PFSK-1 (cell line): ENCODE measurements at regions not wholly inside any gene's neighbourhood (a gene's known extent, or its start where the extent isn't known, plus 50 kb on each side); places are given as distances from the start of the nearest gene placed in this dataset.

Experiments used
- POLR2AphosphoS5 ChIP-seq: IDR thresholded peaks from 2 replicates; pipeline ENCODE4 v1.6.1; 2012; ENCODE audit warnings: low read depth, mild to moderate bottlenecking, control low read depth, low read length, moderate library complexity
- TAF1 ChIP-seq: IDR thresholded peaks from 2 replicates; pipeline ENCODE4 v1.6.1; 2012; ENCODE audit warnings: low read length, control low read depth, borderline replicate concordance; ENCODE audit not compliant: insufficient read depth

- TF ChIP-seq POLR2AphosphoS5: no peak
- no peak for TF ChIP-seq TAF1
These were observed 238.5 kb upstream of the RAB4A start for GRCh38 chr1:229032375-229032774.
